HEK293 (cell line): ENCODE measurements at regions not wholly inside any gene's neighbourhood (a gene's known extent, or its start where the extent isn't known, plus 50 kb on each side); places are given as distances from the start of the nearest gene placed in this dataset.

Source experiments
- CTCF ChIA-PET: fragments of 350-600 bp; formaldehyde crosslinking; extraction: SDS; loops from one replicate; lab custom pipeline; 2021; ENCODE audit warnings: antibody characterized with exemption; lab: Yijun Ruan, JAX
- POLR2A ChIA-PET: fragments of 300-600 bp; formaldehyde crosslinking; extraction: SDS; loops from one replicate; lab custom pipeline; 2020; ENCODE audit warnings: antibody characterized with exemption, inconsistent platforms; lab: Yijun Ruan, JAX
- H3K27ac ChIP-seq: fragments of 200-500 bp; sonication (Bioruptor generic); 2 replicates; pipeline ENCODE4 v1.5.1; 2014; ENCODE audit warnings: low read depth, low read length, control low read depth, inconsistent platforms; ENCODE audit errors: extremely low read depth
- H3K36me3 ChIP-seq, 2 experiments: fragments of 200-500 bp in 1 of 2; sonication (Bioruptor generic) in 1 of 2; 1 replicate in 1 of 2; 2 replicates in 1 of 2; pipeline ENCODE4 v1.5.1; 2014 to 2017; ENCODE audit warnings: inconsistent platforms in 2 of 2, low read length in 2 of 2; ENCODE audit not compliant: control insufficient read depth in 2 of 2, insufficient read depth in 1 of 2
- H3K4me1 ChIP-seq: fragments of 200-500 bp; sonication (Bioruptor generic); 2 replicates; pipeline ENCODE4 v1.5.1; 2014; ENCODE audit warnings: mild to moderate bottlenecking, low read length, inconsistent platforms; ENCODE audit not compliant: control insufficient read depth, insufficient read depth
- H3K4me3 ChIP-seq: 2 replicates; pipeline ENCODE4 v1.5.1; 2011; ENCODE audit warnings: low read depth, mild to moderate bottlenecking, control low read depth, low read length, moderate library complexity
- H3K9me3 ChIP-seq: fragments of 200-500 bp; sonication (Bioruptor generic); 2 replicates; pipeline ENCODE4 v1.5.1; 2014; ENCODE audit warnings: low read depth, low read length, inconsistent platforms; ENCODE audit not compliant: control insufficient read depth, insufficient read depth
- GLI4 ChIP-seq: fragments of 450-650 bp; formaldehyde crosslinking; IDR thresholded peaks from 2 replicates; pipeline ENCODE4 v1.5.1; 2016; ENCODE audit warnings: missing biosample characterization, missing genetic modification characterization
- REPIN1 ChIP-seq: fragments of 450-650 bp; formaldehyde crosslinking; IDR thresholded peaks from 2 replicates; pipeline ENCODE4 v1.5.1; 2017; ENCODE audit warnings: missing biosample characterization, missing genetic modification characterization, low read depth
- ZEB2 ChIP-seq: fragments of 450-650 bp; formaldehyde crosslinking; IDR thresholded peaks from 2 replicates; pipeline ENCODE4 v1.5.1; 2016; ENCODE audit warnings: missing biosample characterization, missing genetic modification characterization
- ZFP41 ChIP-seq: fragments of 450-650 bp; formaldehyde crosslinking; IDR thresholded peaks from 2 replicates; pipeline ENCODE4 v1.5.1; 2016; ENCODE audit warnings: missing biosample characterization, missing genetic modification characterization, borderline replicate concordance
- ZIC2 ChIP-seq: fragments of 450-650 bp; formaldehyde crosslinking; IDR thresholded peaks from 2 replicates; pipeline ENCODE4 v1.5.1; 2016; ENCODE audit warnings: missing biosample characterization, missing genetic modification characterization
- ZNF146 ChIP-seq: fragments of 450-650 bp; formaldehyde crosslinking; IDR thresholded peaks from 2 replicates; pipeline ENCODE4 v1.5.1; 2016; ENCODE audit warnings: missing biosample characterization, missing genetic modification characterization
- ZNF155 ChIP-seq: fragments of 450-650 bp; formaldehyde crosslinking; IDR thresholded peaks from 2 replicates; pipeline ENCODE4 v1.5.1; 2016; ENCODE audit warnings: missing biosample characterization, missing genetic modification characterization
- ZNF157 ChIP-seq: fragments of 450-650 bp; formaldehyde crosslinking; IDR thresholded peaks from 2 replicates; pipeline ENCODE4 v1.5.1; 2016; ENCODE audit warnings: missing biosample characterization, missing genetic modification characterization
- ZNF16 ChIP-seq: fragments of 450-650 bp; formaldehyde crosslinking; IDR thresholded peaks from 2 replicates; pipeline ENCODE4 v1.5.1; 2016; ENCODE audit warnings: low read depth, missing biosample characterization, missing genetic modification characterization
- ZNF18 ChIP-seq: fragments of 450-650 bp; formaldehyde crosslinking; IDR thresholded peaks from 2 replicates; pipeline ENCODE4 v1.5.1; 2016; ENCODE audit warnings: missing biosample characterization, missing genetic modification characterization
- ZNF274 ChIP-seq, 2 experiments: fragments of 200-500 bp in 1 of 2; fragments of 450-650 bp in 1 of 2; sonication (Bioruptor generic) in 1 of 2; formaldehyde crosslinking in 1 of 2; IDR thresholded peaks; 2 replicates each; pipeline versions ENCODE4 v1.5.1 to v1.6.1; 2014 to 2016; ENCODE audit warnings: borderline replicate concordance in 1 of 2, inconsistent platforms in 1 of 2, low read length in 1 of 2, missing biosample characterization in 1 of 2, missing genetic modification characterization in 1 of 2
- ZNF324 ChIP-seq: fragments of 450-650 bp; formaldehyde crosslinking; IDR thresholded peaks from 2 replicates; pipeline ENCODE4 v1.5.1; 2016; ENCODE audit warnings: missing biosample characterization, missing genetic modification characterization
- ZNF366 ChIP-seq: fragments of 450-650 bp; formaldehyde crosslinking; conservative IDR thresholded peaks from 2 replicates; pipeline ENCODE4 v1.5.1; 2016; ENCODE audit warnings: missing biosample characterization, missing genetic modification characterization
- ZNF510 ChIP-seq: fragments of 450-650 bp; formaldehyde crosslinking; IDR thresholded peaks from 2 replicates; pipeline ENCODE4 v1.5.1; 2018; ENCODE audit warnings: mild to moderate bottlenecking, missing genetic modification characterization, missing biosample characterization; ENCODE audit not compliant: insufficient replicate concordance
- ZNF529 ChIP-seq: fragments of 450-650 bp; formaldehyde crosslinking; IDR thresholded peaks from 2 replicates; pipeline ENCODE4 v1.5.1; 2017; ENCODE audit warnings: missing genetic modification characterization, missing biosample characterization; ENCODE audit not compliant: insufficient replicate concordance
- ZNF677 ChIP-seq: fragments of 450-650 bp; IDR thresholded peaks from 2 replicates; pipeline ENCODE4 v1.5.0; 2018; ENCODE audit warnings: missing biosample characterization, mild to moderate bottlenecking, missing genetic modification characterization, moderate library complexity
- TF ChIP-seq, protein P1 (sequence below): fragments of 450-650 bp; formaldehyde crosslinking; IDR thresholded peaks from 2 replicates; pipeline ENCODE4 v1.5.1; 2017; ENCODE audit warnings: missing biosample characterization, mild to moderate bottlenecking, missing genetic modification characterization, moderate library complexity
- TF ChIP-seq, protein P2 (sequence below): fragments of 450-650 bp; formaldehyde crosslinking; conservative IDR thresholded peaks from 2 replicates; pipeline ENCODE4 v1.5.1; 2016; ENCODE audit warnings: low read depth, missing biosample characterization, missing genetic modification characterization
- TF ChIP-seq, protein P3 (sequence below): fragments of 450-650 bp; formaldehyde crosslinking; IDR thresholded peaks from 2 replicates; pipeline ENCODE4 v1.5.1; 2016; ENCODE audit warnings: missing biosample characterization, missing genetic modification characterization

DNA sequence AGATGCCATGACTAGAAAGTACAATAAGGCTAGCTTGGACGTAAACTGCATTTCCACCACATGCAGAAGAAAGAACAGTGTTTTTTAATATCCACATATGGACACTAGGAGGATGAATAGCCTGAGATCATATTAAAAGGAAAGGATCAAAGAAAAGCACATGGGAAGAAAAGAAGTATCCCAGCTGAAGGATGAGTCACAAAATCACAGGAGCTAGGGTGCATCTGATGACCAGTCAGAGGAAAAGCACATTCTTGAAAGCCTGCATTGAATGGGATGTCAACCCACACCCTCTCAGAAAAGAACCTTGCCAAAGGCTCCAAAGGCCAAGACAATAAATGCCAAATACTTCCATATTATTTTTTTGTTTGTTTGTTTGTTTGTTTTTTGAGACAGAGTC, 56.8 kb upstream of the PRDX4 start:
- Histone ChIP-seq H3K4me1 (no peaks in the 10 kb centered on the region), H3K27ac (no peak overlapping the region), H3K4me3 (no peak overlapping the region), H3K9me3 (no peaks in the 10 kb centered on the region), H3K36me3 (no peaks in the 10 kb centered on the region)
- POLR2A ChIA-PET: no interaction called here
- CTCF ChIA-PET: interaction anchor here (0.7 kb wide), 1 partner anchor 1385 kb away, joined by 3 read pairs; no protein-coding TSS in a partner anchor
- TF ChIP-seq REPIN1 (no peak), ZNF274 (IDR thresholded peaks at IDR 0.05; ENCODE audit: low read length) (no peak), ZNF274 (tag by site-specific recombination; IDR thresholded peaks at IDR 0.05; ENCODE audit: borderline replicate concordance) (no peak), GLI4 (tag by site-specific recombination) (no peak), ZNF157 (no peak), ZNF677 (no peak), ZNF366 (tag by site-specific recombination) (no peak), ZNF18 (tag by site-specific recombination) (no peak), ZNF16 (no peak), ZNF529 (tag by site-specific recombination) (no peak), ZIC2 (tag by site-specific recombination) (no peak), ZNF324 (tag by site-specific recombination) (no peak), ZNF155 (tag by site-specific recombination) (no peak), ZNF146 (tag by site-specific recombination) (no peak), ZFP41 (tag by site-specific recombination) (no peak), ZEB2 (no peak), ZNF510 (no peak)
- TF ChIP-seq, protein P1, sequence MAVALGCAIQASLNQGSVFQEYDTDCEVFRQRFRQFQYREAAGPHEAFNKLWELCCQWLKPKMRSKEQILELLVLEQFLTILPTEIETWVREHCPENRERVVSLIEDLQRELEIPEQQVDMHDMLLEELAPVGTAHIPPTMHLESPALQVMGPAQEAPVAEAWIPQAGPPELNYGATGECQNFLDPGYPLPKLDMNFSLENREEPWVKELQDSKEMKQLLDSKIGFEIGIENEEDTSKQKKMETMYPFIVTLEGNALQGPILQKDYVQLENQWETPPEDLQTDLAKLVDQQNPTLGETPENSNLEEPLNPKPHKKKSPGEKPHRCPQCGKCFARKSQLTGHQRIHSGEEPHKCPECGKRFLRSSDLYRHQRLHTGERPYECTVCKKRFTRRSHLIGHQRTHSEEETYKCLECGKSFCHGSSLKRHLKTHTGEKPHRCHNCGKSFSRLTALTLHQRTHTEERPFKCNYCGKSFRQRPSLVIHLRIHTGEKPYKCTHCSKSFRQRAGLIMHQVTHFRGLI (tag by site-specific recombination): no peak
- TF ChIP-seq, protein P2, sequence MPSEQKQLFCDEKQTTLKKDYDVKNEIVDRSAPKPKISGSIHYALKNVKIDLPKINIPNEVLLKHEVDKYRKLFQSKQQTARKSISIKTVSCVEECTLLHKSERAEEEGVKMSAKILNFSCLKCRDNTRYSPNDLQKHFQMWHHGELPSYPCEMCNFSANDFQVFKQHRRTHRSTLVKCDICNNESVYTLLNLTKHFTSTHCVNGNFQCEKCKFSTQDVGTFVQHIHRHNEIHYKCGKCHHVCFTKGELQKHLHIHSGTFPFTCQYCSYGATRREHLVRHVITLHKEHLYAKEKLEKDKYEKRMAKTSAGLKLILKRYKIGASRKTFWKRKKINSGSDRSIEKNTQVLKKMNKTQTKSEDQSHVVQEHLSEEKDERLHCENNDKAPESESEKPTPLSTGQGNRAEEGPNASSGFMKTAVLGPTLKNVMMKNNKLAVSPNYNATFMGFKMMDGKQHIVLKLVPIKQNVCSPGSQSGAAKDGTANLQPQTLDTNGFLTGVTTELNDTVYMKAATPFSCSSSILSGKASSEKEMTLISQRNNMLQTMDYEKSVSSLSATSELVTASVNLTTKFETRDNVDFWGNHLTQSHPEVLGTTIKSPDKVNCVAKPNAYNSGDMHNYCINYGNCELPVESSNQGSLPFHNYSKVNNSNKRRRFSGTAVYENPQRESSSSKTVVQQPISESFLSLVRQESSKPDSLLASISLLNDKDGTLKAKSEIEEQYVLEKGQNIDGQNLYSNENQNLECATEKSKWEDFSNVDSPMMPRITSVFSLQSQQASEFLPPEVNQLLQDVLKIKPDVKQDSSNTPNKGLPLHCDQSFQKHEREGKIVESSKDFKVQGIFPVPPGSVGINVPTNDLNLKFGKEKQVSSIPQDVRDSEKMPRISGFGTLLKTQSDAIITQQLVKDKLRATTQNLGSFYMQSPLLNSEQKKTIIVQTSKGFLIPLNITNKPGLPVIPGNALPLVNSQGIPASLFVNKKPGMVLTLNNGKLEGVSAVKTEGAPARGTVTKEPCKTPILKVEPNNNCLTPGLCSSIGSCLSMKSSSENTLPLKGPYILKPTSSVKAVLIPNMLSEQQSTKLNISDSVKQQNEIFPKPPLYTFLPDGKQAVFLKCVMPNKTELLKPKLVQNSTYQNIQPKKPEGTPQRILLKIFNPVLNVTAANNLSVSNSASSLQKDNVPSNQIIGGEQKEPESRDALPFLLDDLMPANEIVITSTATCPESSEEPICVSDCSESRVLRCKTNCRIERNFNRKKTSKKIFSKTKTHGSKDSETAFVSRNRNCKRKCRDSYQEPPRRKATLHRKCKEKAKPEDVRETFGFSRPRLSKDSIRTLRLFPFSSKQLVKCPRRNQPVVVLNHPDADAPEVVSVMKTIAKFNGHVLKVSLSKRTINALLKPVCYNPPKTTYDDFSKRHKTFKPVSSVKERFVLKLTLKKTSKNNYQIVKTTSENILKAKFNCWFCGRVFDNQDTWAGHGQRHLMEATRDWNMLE (tag by site-specific recombination): no peak
- TF ChIP-seq, protein P3, sequence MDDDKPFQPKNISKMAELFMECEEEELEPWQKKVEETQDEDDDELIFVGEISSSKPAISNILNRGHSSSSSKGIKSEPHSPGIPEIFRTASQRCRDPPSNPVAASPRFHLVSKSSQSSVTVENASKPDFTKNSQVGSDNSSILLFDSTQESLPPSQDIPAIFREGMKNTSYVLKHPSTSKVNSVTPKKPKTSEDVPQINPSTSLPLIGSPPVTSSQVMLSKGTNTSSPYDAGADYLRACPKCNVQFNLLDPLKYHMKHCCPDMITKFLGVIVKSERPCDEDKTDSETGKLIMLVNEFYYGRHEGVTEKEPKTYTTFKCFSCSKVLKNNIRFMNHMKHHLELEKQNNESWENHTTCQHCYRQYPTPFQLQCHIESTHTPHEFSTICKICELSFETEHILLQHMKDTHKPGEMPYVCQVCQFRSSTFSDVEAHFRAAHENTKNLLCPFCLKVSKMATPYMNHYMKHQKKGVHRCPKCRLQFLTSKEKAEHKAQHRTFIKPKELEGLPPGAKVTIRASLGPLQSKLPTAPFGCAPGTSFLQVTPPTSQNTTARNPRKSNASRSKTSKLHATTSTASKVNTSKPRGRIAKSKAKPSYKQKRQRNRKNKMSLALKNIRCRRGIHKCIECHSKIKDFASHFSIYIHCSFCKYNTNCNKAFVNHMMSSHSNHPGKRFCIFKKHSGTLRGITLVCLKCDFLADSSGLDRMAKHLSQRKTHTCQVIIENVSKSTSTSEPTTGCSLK: no peak
